ENCODE measurements at regions not wholly inside any gene's neighbourhood (a gene's known extent, or its start where the extent isn't known, plus 50 kb on each side); places are given as distances from the start of the nearest gene placed in this dataset.

- no peak overlapping the region for H3K27ac ChIP-seq (ENCODE audit: low read depth, low read length)
- no peaks in the 10 kb centered on the region for H3K9me3 ChIP-seq (ENCODE audit: insufficient read depth, low read length)
- H3K79me2 ChIP-seq (ENCODE audit: insufficient read depth, low read length) = no peaks in the 10 kb centered on the region
- H3K9me2 ChIP-seq (replicated peaks; ENCODE audit: insufficient read depth, low read length) = no peaks in the 10 kb centered on the region
- H3K27me3 ChIP-seq (ENCODE audit: low read length) = no peaks in the 10 kb centered on the region
- no peaks in the 10 kb centered on the region for H3F3A ChIP-seq (ENCODE audit: insufficient read depth)
- no peak overlapping the region for H2AFZ ChIP-seq (ENCODE audit: low read depth, low read length, severe bottlenecking)
- H3K9ac ChIP-seq (ENCODE audit: low read length) = no peak overlapping the region
- TF ChIP-seq EZH2phosphoT487 (conservative IDR thresholded peaks at IDR 0.05; ENCODE audit: low read length) (no peak), CTCF (IDR thresholded peaks at IDR 0.05; ENCODE audit: insufficient read depth, low read length, poor library complexity, severe bottlenecking) (no peak)
- H3K4me3 ChIP-seq (ENCODE audit: insufficient read depth, low read length, poor library complexity, severe bottlenecking) = no peak overlapping the region
- H3K4me2 ChIP-seq (ENCODE audit: low read depth, low read length, poor library complexity, severe bottlenecking) = no peak overlapping the region
- no peaks in the 10 kb centered on the region for H4K20me1 ChIP-seq (ENCODE audit: low read depth, low read length)
- H3K36me3 ChIP-seq (ENCODE audit: low read length) = no peaks in the 10 kb centered on the region
These were observed 63.2 kb downstream of the ADRA2C start for GRCh38 chr4:3829211-3829955.

GRCh38 chr4:3829956-3830773 is 64.0 kb downstream of the ADRA2C start:
- H3K4me3 ChIP-seq (ENCODE audit: insufficient read depth, low read length, poor library complexity, severe bottlenecking) = no peak overlapping the region
- H3K27me3 ChIP-seq (ENCODE audit: low read length) = no peaks in the 10 kb centered on the region
- no peak overlapping the region for H2AFZ ChIP-seq (ENCODE audit: low read depth, low read length, severe bottlenecking)
- H4K20me1 ChIP-seq (ENCODE audit: low read depth, low read length) = no peaks in the 10 kb centered on the region
- no peaks in the 10 kb centered on the region for H3F3A ChIP-seq (ENCODE audit: insufficient read depth)
- H3K27ac ChIP-seq (ENCODE audit: low read depth, low read length) = no peak overlapping the region
- H3K9ac ChIP-seq (ENCODE audit: low read length) = no peak overlapping the region
- H3K9me3 ChIP-seq (ENCODE audit: insufficient read depth, low read length) = no peaks in the 10 kb centered on the region
- no peaks in the 10 kb centered on the region for H3K9me2 ChIP-seq (replicated peaks; ENCODE audit: insufficient read depth, low read length)
- H3K4me2 ChIP-seq (ENCODE audit: low read depth, low read length, poor library complexity, severe bottlenecking) = no peak overlapping the region
- H3K79me2 ChIP-seq (ENCODE audit: insufficient read depth, low read length) = no peaks in the 10 kb centered on the region
- H3K36me3 ChIP-seq (ENCODE audit: low read length) = no peaks in the 10 kb centered on the region
- TF ChIP-seq CTCF (IDR thresholded peaks at IDR 0.05; ENCODE audit: insufficient read depth, low read length, poor library complexity, severe bottlenecking) (no peak), EZH2phosphoT487 (conservative IDR thresholded peaks at IDR 0.05; ENCODE audit: low read length) (no peak)

- no peaks in the 10 kb centered on the region for H4K20me1 ChIP-seq (ENCODE audit: low read depth, low read length)
- no peaks in the 10 kb centered on the region for H3F3A ChIP-seq (ENCODE audit: insufficient read depth)
- TF ChIP-seq EZH2phosphoT487 (conservative IDR thresholded peaks at IDR 0.05; ENCODE audit: low read length) (no peak), CTCF (IDR thresholded peaks at IDR 0.05; ENCODE audit: insufficient read depth, low read length, poor library complexity, severe bottlenecking) (no peak)
- H2AFZ ChIP-seq (ENCODE audit: low read depth, low read length, severe bottlenecking) = no peak overlapping the region
- no peak overlapping the region for H3K27ac ChIP-seq (ENCODE audit: low read depth, low read length)
- H3K27me3 ChIP-seq (ENCODE audit: low read length) = no peaks in the 10 kb centered on the region
- H3K4me3 ChIP-seq (ENCODE audit: insufficient read depth, low read length, poor library complexity, severe bottlenecking) = no peak overlapping the region
- H3K36me3 ChIP-seq (ENCODE audit: low read length) = no peaks in the 10 kb centered on the region
- no peak overlapping the region for H3K9ac ChIP-seq (ENCODE audit: low read length)
- no peaks in the 10 kb centered on the region for H3K9me2 ChIP-seq (replicated peaks; ENCODE audit: insufficient read depth, low read length)
- H3K79me2 ChIP-seq (ENCODE audit: insufficient read depth, low read length) = no peaks in the 10 kb centered on the region
- H3K9me3 ChIP-seq (ENCODE audit: insufficient read depth, low read length) = no peaks in the 10 kb centered on the region
- H3K4me2 ChIP-seq (ENCODE audit: low read depth, low read length, poor library complexity, severe bottlenecking) = no peak overlapping the region
These were observed 64.8 kb downstream of the ADRA2C start for GRCh38 chr4:3830774-3831528.
